Right lobe of liver (tissue), 6 donors: ENCODE measurements at regions not wholly inside any gene's neighbourhood (a gene's known extent, or its start where the extent isn't known, plus 50 kb on each side); places are given as distances from the start of the nearest gene placed in this dataset.

Experiments used
- ATAC-seq, 4 donors: fragments of 200-7000 bp; cut with Tn5 transposase; one replicate each; pipeline ENCODE4 v1.9.1; 2020; ENCODE audit warnings: mild to moderate bottlenecking in 4 of 4, moderate library complexity in 4 of 4
- DNase-seq, 3 donors: peaks; one replicate each; pipeline ENCODE4 v3.0.0-alpha.2; 2020
- H3K27ac ChIP-seq, 3 donors: fragments of 200-600 bp; one replicate each; pipeline ENCODE4 v1.8.0; 2022
- H3K27me3 ChIP-seq, 2 donors: fragments of 200-600 bp; one replicate each; pipeline ENCODE4 v1.8.0; 2022
- H3K36me3 ChIP-seq, 4 donors: fragments of 200-600 bp; sonication (generic) in 1 of 4; one replicate each; pipeline versions ENCODE4 v1.5.1 to v1.8.0; 2017 to 2022; ENCODE audit warnings: control low read depth in 1 of 4
- H3K4me1 ChIP-seq, 4 donors: fragments of 200-600 bp; sonication (generic) in 1 of 4; one replicate each; pipeline versions ENCODE4 v1.5.1 to v1.8.0; 2017 to 2022; ENCODE audit warnings: control low read depth in 1 of 4
- H3K4me3 ChIP-seq, 3 donors: fragments of 200-600 bp; one replicate each; pipeline ENCODE4 v1.8.0; 2022
- H3K9me3 ChIP-seq, 4 donors: fragments of 200-600 bp; sonication (generic) in 1 of 4; one replicate each; pipeline versions ENCODE4 v1.5.1 to v1.8.0; 2017 to 2022; ENCODE audit warnings: control low read depth in 1 of 4
- POLR2A ChIP-seq: fragments of 450-650 bp; IDR thresholded peaks from one replicate; pipeline ENCODE4 v1.6.1; 2017; ENCODE audit warnings: antibody characterized with exemption, mild to moderate bottlenecking
- WGBS: methylation state at CpG from one replicate; pipeline ENCODE4 v1.1.6; 2018; ENCODE audit warnings: low coverage, low lambda C conversion rate; ENCODE audit not compliant: insufficient coverage; ENCODE audit errors: missing lambda C conversion rate; 5-methylcytosine and 5-hydroxymethylcytosine counted together
- intact Hi-C, 2 donors: fragments of 100-400 bp; cut with DNase I; formaldehyde crosslinking; loops; one replicate each; pipeline versions ENCODE4 v1.11.2 to v1.14.1; 2022
- TF ChIP-seq, protein P1 (sequence below), 4 donors: fragments of 200-600 bp in 3 of 4; fragments of 450-650 bp in 1 of 4; IDR thresholded peaks; one replicate each; pipeline versions ENCODE4 v1.5.1 to v1.8.0; 2016 to 2022; ENCODE audit warnings: antibody characterized with exemption in 4 of 4, mild to moderate bottlenecking in 2 of 4
- donor health status: DM: no; HTN: yes; CAD: no.
- donor health status: DM: no; HTN: no; CAD: no.
- donor health status: DM: no; HTN: no; CAD: no.
- donor health status: DM: no; HTN: yes; CAD: no.
- donor health status: DM: no; HTN: yes; CAD: no.

DNA sequence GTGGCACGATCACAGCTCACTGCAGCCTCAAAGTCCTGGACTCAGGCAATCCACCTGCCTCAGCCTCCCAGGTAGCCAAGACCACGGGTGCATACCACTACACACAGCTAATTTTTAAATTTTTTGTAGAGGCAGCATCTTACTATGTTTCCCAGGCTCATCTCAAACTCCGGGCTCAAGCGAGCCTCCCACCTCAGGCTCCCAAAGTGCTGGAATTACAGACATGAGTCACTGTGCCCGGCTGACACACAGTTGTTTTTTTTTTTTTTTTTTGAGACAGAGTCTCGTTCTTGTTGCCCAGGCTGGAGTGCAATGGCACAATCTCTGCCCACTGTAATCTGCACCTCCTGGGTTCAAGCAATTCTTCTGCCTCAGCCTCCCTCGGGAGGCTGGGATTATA lies 70.1 kb upstream of the CNOT6 start:
- no peaks in the 10 kb centered on the region for H3K9me3 ChIP-seq
- no peak overlapping the region for H3K4me3 ChIP-seq
- 46% methylated on average over 2 of the region's 7 CpGs for WGBS
- no peaks in the 10 kb centered on the region for H3K4me1 ChIP-seq
- no peak for DNase-seq
- intact Hi-C loops: no loop called here
- H3K27ac ChIP-seq: no peak overlapping the region
- no peak for ATAC-seq
- no peaks in the 10 kb centered on the region for H3K27me3 ChIP-seq
- TF ChIP-seq, protein P1, sequence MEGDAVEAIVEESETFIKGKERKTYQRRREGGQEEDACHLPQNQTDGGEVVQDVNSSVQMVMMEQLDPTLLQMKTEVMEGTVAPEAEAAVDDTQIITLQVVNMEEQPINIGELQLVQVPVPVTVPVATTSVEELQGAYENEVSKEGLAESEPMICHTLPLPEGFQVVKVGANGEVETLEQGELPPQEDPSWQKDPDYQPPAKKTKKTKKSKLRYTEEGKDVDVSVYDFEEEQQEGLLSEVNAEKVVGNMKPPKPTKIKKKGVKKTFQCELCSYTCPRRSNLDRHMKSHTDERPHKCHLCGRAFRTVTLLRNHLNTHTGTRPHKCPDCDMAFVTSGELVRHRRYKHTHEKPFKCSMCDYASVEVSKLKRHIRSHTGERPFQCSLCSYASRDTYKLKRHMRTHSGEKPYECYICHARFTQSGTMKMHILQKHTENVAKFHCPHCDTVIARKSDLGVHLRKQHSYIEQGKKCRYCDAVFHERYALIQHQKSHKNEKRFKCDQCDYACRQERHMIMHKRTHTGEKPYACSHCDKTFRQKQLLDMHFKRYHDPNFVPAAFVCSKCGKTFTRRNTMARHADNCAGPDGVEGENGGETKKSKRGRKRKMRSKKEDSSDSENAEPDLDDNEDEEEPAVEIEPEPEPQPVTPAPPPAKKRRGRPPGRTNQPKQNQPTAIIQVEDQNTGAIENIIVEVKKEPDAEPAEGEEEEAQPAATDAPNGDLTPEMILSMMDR (IDR thresholded peaks at IDR 0.05): no peak
- TF ChIP-seq POLR2A: no peak
- H3K36me3 ChIP-seq: no peaks in the 10 kb centered on the region

DNA sequence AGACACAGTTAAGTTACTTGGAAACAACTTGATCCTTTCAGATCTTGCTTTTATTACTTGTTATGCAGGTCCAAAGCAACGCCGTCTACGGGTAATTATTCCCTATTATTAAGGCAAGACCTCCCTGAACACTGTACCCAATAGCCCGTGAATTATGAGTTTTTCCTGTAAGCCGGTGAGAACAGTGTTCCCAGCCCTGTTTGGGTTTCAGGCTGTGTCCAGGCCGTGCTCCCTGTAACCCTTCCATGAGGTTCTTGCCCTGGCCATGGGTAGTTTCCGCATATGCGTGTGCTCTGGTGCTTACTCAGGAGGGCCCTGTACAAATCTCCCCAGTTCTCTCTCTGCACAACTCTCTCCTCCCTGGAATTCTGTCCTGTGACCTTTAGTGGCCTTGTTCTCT lies 65.6 kb upstream of the CNOT6 start:
- 79% methylated on average over 5 of the region's 8 CpGs for WGBS
- DNase-seq (no peak), ATAC-seq (no peak)
- TF ChIP-seq, protein P1 (IDR thresholded peaks at IDR 0.05): no peak
- no peak for TF ChIP-seq POLR2A
- Histone ChIP-seq H3K9me3 (no peaks in the 10 kb centered on the region), H3K4me3 (no peak overlapping the region), H3K4me1 (no peaks in the 10 kb centered on the region), H3K36me3 (no peaks in the 10 kb centered on the region), H3K27ac (no peak overlapping the region), H3K27me3 (no peaks in the 10 kb centered on the region)
- intact Hi-C loops: no loop called here

DNA sequence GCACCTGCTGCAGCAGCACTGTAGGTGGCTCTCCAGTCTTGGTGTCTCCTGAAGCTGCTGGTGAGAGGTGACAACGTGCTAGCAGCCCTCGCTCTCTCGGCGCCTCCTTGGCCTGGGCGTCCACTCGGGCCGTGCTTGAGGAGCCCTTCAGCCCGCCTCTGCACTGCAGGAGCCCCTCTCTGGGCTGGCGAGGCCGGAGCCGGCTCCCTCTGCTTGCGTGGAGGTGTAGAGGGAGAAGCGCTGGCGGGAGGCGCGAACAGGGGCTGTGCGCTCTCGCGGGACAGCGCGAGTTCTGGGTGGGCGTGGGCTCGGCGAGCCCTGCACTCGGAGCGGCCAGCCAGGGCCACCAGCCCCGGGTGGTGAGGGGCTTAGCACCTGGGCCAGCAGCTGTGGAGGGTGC lies 62.2 kb upstream of the CNOT6 start:
- intact Hi-C loops: no loop called here
- no peak overlapping the region for H3K27ac ChIP-seq
- ATAC-seq (no peak), DNase-seq (no peak)
- H3K27me3 ChIP-seq: no peaks in the 10 kb centered on the region
- H3K4me3 ChIP-seq: no peak overlapping the region
- no peaks in the 10 kb centered on the region for H3K9me3 ChIP-seq
- 92% methylated on average over 12 of the region's 27 CpGs for WGBS
- no peaks in the 10 kb centered on the region for H3K36me3 ChIP-seq
- no peaks in the 10 kb centered on the region for H3K4me1 ChIP-seq
- TF ChIP-seq, protein P1 (IDR thresholded peaks at IDR 0.05): no peak
- TF ChIP-seq POLR2A: no peak

DNA sequence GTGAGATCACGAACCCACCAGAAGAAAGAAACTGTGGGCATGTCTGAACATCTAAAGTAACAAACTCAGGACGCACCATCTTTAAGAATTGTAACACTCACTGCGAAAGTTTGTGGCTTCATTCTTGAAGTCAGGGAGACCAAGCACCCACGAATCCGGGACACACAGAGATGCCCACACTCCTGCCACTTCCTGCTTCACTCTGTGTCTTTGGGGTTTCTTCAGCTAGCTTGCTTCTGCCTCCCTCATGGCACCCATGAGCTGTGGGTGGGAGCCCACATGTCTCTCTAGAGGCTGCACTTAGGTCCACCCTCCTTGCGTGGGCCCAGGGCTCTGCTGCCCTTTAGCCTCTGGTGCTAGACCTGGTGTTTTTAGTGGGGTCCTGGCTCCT lies 61.2 kb upstream of the CNOT6 start:
- intact Hi-C loops: no loop called here
- no peaks in the 10 kb centered on the region for H3K36me3 ChIP-seq
- H3K27me3 ChIP-seq: no peaks in the 10 kb centered on the region
- no peaks in the 10 kb centered on the region for H3K9me3 ChIP-seq
- no peak overlapping the region for H3K4me3 ChIP-seq
- DNase-seq (no peak), ATAC-seq (no peak)
- no peaks in the 10 kb centered on the region for H3K4me1 ChIP-seq
- H3K27ac ChIP-seq: no peak overlapping the region
- no peak for TF ChIP-seq POLR2A
- TF ChIP-seq, protein P1 (IDR thresholded peaks at IDR 0.05): no peak
- 0% methylated on average over 1 of the region's 6 CpGs for WGBS

DNA sequence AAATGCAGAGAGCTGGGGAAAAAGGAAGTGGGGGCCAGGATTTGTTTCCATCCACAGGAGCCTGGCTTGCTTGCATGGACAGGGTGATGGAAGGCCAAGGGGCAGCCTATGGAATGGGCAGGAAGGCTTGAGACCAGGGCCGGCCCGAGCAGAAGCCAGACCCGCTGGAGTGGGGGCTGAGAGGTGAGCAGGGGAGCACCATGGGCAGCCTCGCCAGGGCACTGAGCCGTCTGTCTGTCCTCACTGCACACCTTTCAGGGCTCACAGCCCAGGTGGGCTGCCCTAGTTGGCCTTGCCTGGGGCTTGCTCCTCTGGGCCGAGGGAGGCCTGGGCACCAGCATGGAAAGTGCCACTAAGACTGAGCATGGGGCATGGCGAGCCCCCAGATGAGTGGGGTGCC lies 58.6 kb upstream of the CNOT6 start:
- no peaks in the 10 kb centered on the region for H3K4me1 ChIP-seq
- whole genome bisulfite sequencing: no CpG with 5 or more reads among the region's 7 CpGs
- no peak for TF ChIP-seq POLR2A
- TF ChIP-seq, protein P1 (IDR thresholded peaks at IDR 0.05): no peak
- intact Hi-C loops: no loop called here
- no peaks in the 10 kb centered on the region for H3K27me3 ChIP-seq
- H3K4me3 ChIP-seq: no peak overlapping the region
- no peak overlapping the region for H3K27ac ChIP-seq
- no peak for ATAC-seq
- H3K36me3 ChIP-seq: no peaks in the 10 kb centered on the region
- no peaks in the 10 kb centered on the region for H3K9me3 ChIP-seq
- DNase-seq: no peak
